ENCODE measurements at regions not wholly inside any gene's neighbourhood (a gene's known extent, or its start where the extent isn't known, plus 50 kb on each side); places are given as distances from the start of the nearest gene placed in this dataset.

DNA sequence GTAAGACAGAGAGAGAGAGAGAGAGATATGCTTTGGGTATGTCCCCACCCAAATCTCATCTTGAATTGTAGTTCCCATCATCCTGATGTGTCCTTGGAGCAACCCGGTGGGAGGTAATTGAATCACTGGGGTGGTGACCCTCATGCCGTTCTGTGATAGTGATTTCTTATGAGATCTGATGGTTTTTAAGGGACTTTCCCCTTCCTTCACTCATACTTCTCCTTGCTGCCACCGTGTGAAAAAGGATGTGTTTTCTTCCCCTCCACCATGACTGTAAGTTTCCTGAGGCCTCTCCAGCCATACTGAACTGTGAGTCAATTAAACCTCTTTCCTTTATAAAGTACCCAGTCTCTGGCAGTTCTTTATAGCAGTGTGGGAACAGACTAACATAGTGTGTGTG lies 60.3 kb downstream of the EOMES start:
- no peak for TF ChIP-seq CTCF (IDR thresholded peaks at IDR 0.05)
- Histone ChIP-seq H3K27ac (no peak overlapping the region), H3K4me1 (no peaks in the 10 kb centered on the region), H3K4me3 (no peak overlapping the region), H3K36me3 (ENCODE audit: insufficient read depth in 1 of 2, low read depth in 1 of 2) (no peaks in the 10 kb centered on the region), H3K9me3 (no peaks in the 10 kb centered on the region), H3K27me3 (ENCODE audit: insufficient read depth in 3 of 3, low read length in 2 of 3) (no peaks in the 10 kb centered on the region)
- DNase-seq (no peak), ATAC-seq (no peak)
- WGBS, 3 donors = 58 to 85% (median 59%) methylated on average over 3 of the region's 3 CpGs
- intact Hi-C loops (cut with DNase I) = no loop called here

DNA sequence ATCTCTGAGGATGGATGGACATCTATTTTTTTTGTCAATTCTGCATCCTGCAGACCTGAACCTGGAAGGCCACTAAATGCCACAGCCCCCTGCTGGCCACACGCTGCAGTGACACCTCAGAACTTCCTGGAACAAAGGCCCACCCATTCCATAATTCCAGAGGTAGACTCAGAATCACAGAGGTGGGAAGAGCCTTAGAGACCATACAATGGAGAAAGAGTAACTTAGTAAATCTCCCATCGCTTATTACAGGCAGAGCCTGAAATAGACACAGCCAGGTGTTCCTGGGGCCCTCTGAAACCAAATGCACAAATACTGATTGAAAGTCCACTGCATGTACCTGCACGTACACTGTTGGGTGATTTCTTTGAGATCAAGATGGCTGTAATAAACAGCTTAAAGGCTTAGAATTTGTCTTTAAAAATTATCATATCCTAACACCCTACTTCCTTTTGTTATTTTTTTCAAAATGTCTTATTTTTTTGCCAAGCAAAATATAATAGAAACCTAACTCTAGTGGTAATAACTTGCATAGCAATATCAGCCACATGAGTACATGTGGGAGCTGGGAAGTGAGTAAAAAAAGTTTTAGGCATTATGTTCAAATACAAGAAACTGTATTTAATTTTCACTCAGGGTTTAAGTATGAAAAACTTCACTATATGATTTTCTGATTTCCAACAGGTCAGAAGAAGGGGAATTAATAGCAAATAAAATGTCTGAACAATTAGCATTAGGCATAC lies 62.7 kb downstream of the EOMES start:
- no peak overlapping the region for H3K4me3 ChIP-seq
- TF ChIP-seq CTCF (IDR thresholded peaks at IDR 0.05) = peak; percentile 65
- peak; percentile 58 to 64 for DNase-seq
- no peaks in the 10 kb centered on the region for H3K4me1 ChIP-seq
- 58 to 61% (median 61%) methylated on average over 3 of the region's 3 CpGs for WGBS, 3 donors
- intact Hi-C loops (cut with DNase I) = no loop called here
- no peak overlapping the region for H3K27ac ChIP-seq
- no peaks in the 10 kb centered on the region for H3K9me3 ChIP-seq
- H3K36me3 ChIP-seq (ENCODE audit: insufficient read depth in 1 of 2, low read depth in 1 of 2) = no peaks in the 10 kb centered on the region
- no peaks in the 10 kb centered on the region for H3K27me3 ChIP-seq (ENCODE audit: insufficient read depth in 3 of 3, low read length in 2 of 3)
- ATAC-seq = peak in 3 of 4 donors; percentile 44 to 55 (median 51)

- Histone ChIP-seq H3K27me3 (ENCODE audit: insufficient read depth in 3 of 3, low read length in 2 of 3) (no peaks in the 10 kb centered on the region), H3K4me3 (no peak overlapping the region), H3K4me1 (no peaks in the 10 kb centered on the region), H3K36me3 (ENCODE audit: insufficient read depth in 1 of 2, low read depth in 1 of 2) (no peaks in the 10 kb centered on the region), H3K9me3 (no peaks in the 10 kb centered on the region), H3K27ac (no peak overlapping the region)
- WGBS, 3 donors = 86 to 88% (median 88%) methylated on average over 1 of the region's 1 CpG
- DNase-seq (no peak), ATAC-seq (no peak)
- intact Hi-C loops (cut with DNase I) = no loop called here
- no peak for TF ChIP-seq CTCF (IDR thresholded peaks at IDR 0.05)
Measured at GRCh38 chr3:27658741-27659140, 63.4 kb downstream of the EOMES start.

DNA sequence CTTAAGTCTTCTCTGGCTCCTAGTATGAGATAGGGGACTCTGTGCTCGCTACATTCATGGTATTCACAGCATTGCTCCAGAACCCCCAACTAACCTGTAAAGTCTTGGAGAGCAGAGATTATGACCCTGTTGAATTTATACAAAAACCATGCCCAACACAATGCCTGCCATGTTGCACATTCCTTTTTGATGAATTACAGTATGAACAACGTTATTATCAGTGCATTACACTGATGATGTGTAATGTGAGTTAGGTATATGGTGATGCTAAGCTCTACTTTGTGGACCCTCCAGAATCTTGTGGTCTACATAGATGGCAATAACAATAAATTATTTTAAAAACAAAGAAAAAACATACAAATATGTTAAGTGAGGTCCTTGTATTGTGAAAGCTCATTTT lies 64.3 kb downstream of the EOMES start:
- H3K9me3 ChIP-seq = no peaks in the 10 kb centered on the region
- H3K36me3 ChIP-seq (ENCODE audit: insufficient read depth in 1 of 2, low read depth in 1 of 2) = no peaks in the 10 kb centered on the region
- intact Hi-C loops (cut with DNase I) = no loop called here
- WGBS, 3 donors = 81 to 88% (median 84%) methylated on average over 2 of the region's 2 CpGs
- no peaks in the 10 kb centered on the region for H3K4me1 ChIP-seq
- no peak overlapping the region for H3K27ac ChIP-seq
- ATAC-seq (no peak), DNase-seq (no peak)
- no peak overlapping the region for H3K4me3 ChIP-seq
- no peaks in the 10 kb centered on the region for H3K27me3 ChIP-seq (ENCODE audit: insufficient read depth in 3 of 3, low read length in 2 of 3)
- TF ChIP-seq CTCF (IDR thresholded peaks at IDR 0.05) = no peak

- Histone ChIP-seq H3K4me1 (no peaks in the 10 kb centered on the region), H3K27me3 (ENCODE audit: insufficient read depth in 3 of 3, low read length in 2 of 3) (no peaks in the 10 kb centered on the region), H3K9me3 (no peaks in the 10 kb centered on the region), H3K36me3 (ENCODE audit: insufficient read depth in 1 of 2, low read depth in 1 of 2) (no peaks in the 10 kb centered on the region), H3K4me3 (no peak overlapping the region), H3K27ac (no peak overlapping the region)
- no peak for TF ChIP-seq CTCF (IDR thresholded peaks at IDR 0.05)
- ATAC-seq = no peak
- intact Hi-C loops (cut with DNase I) = no loop called here
- DNase-seq = no peak
- WGBS, 3 donors = 80 to 86% (median 81%) methylated on average over 4 of the region's 4 CpGs
Measured at GRCh38 chr3:27657404-27657803, 64.7 kb downstream of the EOMES start.
